GM12891 (cell line): ENCODE measurements at regions not wholly inside any gene's neighbourhood (a gene's known extent, or its start where the extent isn't known, plus 50 kb on each side); places are given as distances from the start of the nearest gene placed in this dataset.

Source experiments
- DNase-seq: peaks from one replicate; pipeline ENCODE4 v3.0.0; 2011; ENCODE audit warnings: low spot score; ENCODE audit not compliant: insufficient read length
- FAIRE-seq: peaks from 2 replicates; lab custom pipeline; 2011; peaks lifted over from hg19 to GRCh38; lab: Jason Lieb, UNC
- PAX5 ChIP-seq: IDR thresholded peaks from 2 replicates; pipeline ENCODE4 v1.6.1; 2011; ENCODE audit warnings: low read length, moderate library complexity, mild to moderate bottlenecking; ENCODE audit not compliant: insufficient read depth, severe bottlenecking
- POLR2A ChIP-seq: IDR thresholded peaks from 2 replicates; pipeline ENCODE4 v1.6.1; 2011; ENCODE audit warnings: low read depth, low read length, control low read depth
- POLR2AphosphoS5 ChIP-seq: IDR thresholded peaks from 2 replicates; pipeline ENCODE4 v1.6.1; 2011; ENCODE audit warnings: low read depth, low read length, control low read depth
- POU2F2 ChIP-seq: IDR thresholded peaks from 2 replicates; pipeline ENCODE4 v1.6.1; 2011; ENCODE audit warnings: low read depth, mild to moderate bottlenecking, control low read depth, low read length, moderate library complexity
- SPI1 ChIP-seq: IDR thresholded peaks from 2 replicates; pipeline ENCODE4 v1.6.1; 2011; ENCODE audit warnings: low read depth, low read length, control low read depth
- TAF1 ChIP-seq: IDR thresholded peaks from 2 replicates; pipeline ENCODE4 v1.6.1; 2011; ENCODE audit warnings: low read depth, low read length, control low read depth

GRCh38 chr14:94998110-94998509 lies 159.2 kb downstream of the DICER1 start:
- no peak for TF ChIP-seq SPI1
- no peak for TF ChIP-seq POLR2AphosphoS5
- TF ChIP-seq POU2F2: no peak
- TF ChIP-seq POLR2A: no peak
- TF ChIP-seq TAF1: no peak
- TF ChIP-seq PAX5: no peak
- no peak for FAIRE-seq
- no peak for DNase-seq

GRCh38 chr14:94995551-94995950 lies 161.8 kb downstream of the DICER1 start:
- no peak for DNase-seq
- no peak for TF ChIP-seq SPI1
- no peak for TF ChIP-seq POU2F2
- no peak for FAIRE-seq

GRCh38 chr14:94994245-94994644 lies 163.1 kb downstream of the DICER1 start:
- FAIRE-seq (no peak), DNase-seq (no peak)
- no peak for TF ChIP-seq TAF1
- no peak for TF ChIP-seq POLR2AphosphoS5
- no peak for TF ChIP-seq POLR2A
- TF ChIP-seq SPI1: no peak

- TF ChIP-seq POLR2A (no peak), TAF1 (no peak), POLR2AphosphoS5 (no peak), PAX5 (no peak), POU2F2 (no peak), SPI1 (no peak)
- FAIRE-seq: no peak
- no peak for DNase-seq
Observed at GRCh38 chr14:94992046-94992445, 165.3 kb downstream of the DICER1 start.

- no peak for DNase-seq
- no peak for TF ChIP-seq POLR2A
- no peak for FAIRE-seq
Observed at GRCh38 chr14:94989946-94990345, 167.4 kb downstream of the DICER1 start.

GRCh38 chr14:94989417-94989816 lies 167.9 kb downstream of the DICER1 start:
- no peak for DNase-seq
- FAIRE-seq: no peak
- TF ChIP-seq POLR2A (no peak), TAF1 (no peak), POLR2AphosphoS5 (no peak), PAX5 (no peak), POU2F2 (no peak), SPI1 (no peak)

GRCh38 chr14:94987409-94987808 lies 169.9 kb downstream of the DICER1 start:
- DNase-seq (no peak), FAIRE-seq (no peak)

GRCh38 chr14:94979891-94980290 lies 177.4 kb downstream of the DICER1 start:
- TF ChIP-seq SPI1 (no peak), PAX5 (no peak), POU2F2 (no peak), POLR2A (no peak), POLR2AphosphoS5 (no peak), TAF1 (no peak)
- DNase-seq (no peak), FAIRE-seq (no peak)

More at GRCh38 chr14:94987409-94987808, 169.9 kb downstream of the DICER1 start:
- no peak for TF ChIP-seq TAF1
- TF ChIP-seq SPI1: no peak
- TF ChIP-seq POLR2A: no peak
- no peak for TF ChIP-seq PAX5
- no peak for TF ChIP-seq POLR2AphosphoS5
- TF ChIP-seq POU2F2: no peak

GRCh38 chr14:94977016-94977415 lies 180.3 kb downstream of the DICER1 start:
- TF ChIP-seq POLR2A (no peak), POU2F2 (no peak), POLR2AphosphoS5 (no peak), PAX5 (no peak), SPI1 (no peak), TAF1 (no peak)
- FAIRE-seq: no peak
- no peak for DNase-seq

- DNase-seq (no peak), FAIRE-seq (no peak)
- no peak for TF ChIP-seq PAX5
- TF ChIP-seq TAF1: no peak
- TF ChIP-seq POLR2AphosphoS5: no peak
- no peak for TF ChIP-seq SPI1
Observed at GRCh38 chr14:94975366-94975765, 182.0 kb downstream of the DICER1 start.

GRCh38 chr14:94974893-94975292 lies 182.4 kb downstream of the DICER1 start:
- DNase-seq: no peak
- TF ChIP-seq POLR2A (no peak), POU2F2 (no peak), TAF1 (no peak), SPI1 (no peak), PAX5 (no peak), POLR2AphosphoS5 (no peak)
- FAIRE-seq: no peak
